ENCODE measurements at regions not wholly inside any gene's neighbourhood (a gene's known extent, or its start where the extent isn't known, plus 50 kb on each side); places are given as distances from the start of the nearest gene placed in this dataset.
"Not testable (repeated sequence)": the region's sequence is repeated elsewhere in the genome, so short reads cannot be mapped to it uniquely, and the experiment has no call there.

DNA sequence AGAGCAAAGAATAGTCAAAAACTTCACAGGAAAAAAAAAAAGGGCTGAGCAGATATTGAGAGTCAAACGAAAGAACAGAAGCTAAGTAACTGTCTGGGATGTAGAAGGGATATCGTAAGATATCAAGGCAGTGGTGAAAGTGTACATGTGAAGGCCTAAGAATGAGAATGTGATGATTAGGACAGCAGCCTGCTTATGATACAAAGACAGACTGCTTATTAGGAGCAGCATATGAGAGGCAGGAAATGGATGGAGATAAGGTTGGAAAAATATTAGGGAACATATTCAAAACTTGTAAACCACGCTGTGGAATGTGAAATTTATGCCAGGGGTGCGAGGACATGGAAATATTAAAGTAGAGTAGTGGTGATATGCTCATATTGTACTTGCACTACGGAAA, 133.1 kb upstream of the FAM174A start:
- intact Hi-C loops (cut with DNase I) = no loop called here
- ATAC-seq (no peak), DNase-seq (no peak)

DNA sequence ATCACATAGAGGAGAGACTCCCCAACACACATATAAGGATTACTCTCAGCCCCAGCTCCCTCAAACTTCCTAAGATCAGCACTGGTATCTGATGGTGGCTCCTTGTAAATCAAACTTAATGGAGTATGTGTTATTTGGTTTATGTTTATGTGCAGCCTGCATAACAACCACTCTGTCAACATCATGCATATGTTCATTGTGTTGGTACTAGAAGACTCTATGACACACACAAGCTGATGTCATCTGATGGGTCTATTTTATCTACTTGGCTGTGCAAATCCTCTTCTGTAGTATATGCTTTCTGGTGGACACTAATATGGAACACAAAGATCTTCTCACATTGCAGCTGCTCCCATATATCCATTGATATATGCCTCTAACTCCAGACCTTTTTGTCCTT, 134.0 kb upstream of the FAM174A start:
- DNase-seq (no peak), ATAC-seq (no peak)
- intact Hi-C loops (cut with DNase I) = no loop called here

DNA sequence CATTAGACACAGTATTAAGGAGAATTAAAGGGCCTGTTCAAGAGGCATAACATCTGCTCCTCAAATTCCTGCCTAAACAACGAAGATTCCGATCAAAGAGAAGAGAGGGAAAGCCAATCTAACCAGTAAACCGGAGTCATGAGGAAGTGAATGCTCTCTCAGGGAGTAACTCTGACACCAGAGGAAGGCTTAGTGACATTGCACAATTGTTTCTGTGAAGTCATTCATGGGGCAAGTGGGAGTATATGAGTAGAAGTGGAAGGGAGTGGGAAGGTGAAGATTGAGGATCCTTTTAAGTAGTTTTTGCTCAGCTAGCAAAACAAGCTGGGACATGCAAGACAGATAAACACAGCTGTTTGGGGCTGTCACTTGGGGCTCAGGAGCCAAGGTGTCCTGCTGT, 136.4 kb upstream of the FAM174A start:
- DNase-seq; ATAC-seq; intact Hi-C loops (cut with DNase I): not testable (repeated sequence)

DNA sequence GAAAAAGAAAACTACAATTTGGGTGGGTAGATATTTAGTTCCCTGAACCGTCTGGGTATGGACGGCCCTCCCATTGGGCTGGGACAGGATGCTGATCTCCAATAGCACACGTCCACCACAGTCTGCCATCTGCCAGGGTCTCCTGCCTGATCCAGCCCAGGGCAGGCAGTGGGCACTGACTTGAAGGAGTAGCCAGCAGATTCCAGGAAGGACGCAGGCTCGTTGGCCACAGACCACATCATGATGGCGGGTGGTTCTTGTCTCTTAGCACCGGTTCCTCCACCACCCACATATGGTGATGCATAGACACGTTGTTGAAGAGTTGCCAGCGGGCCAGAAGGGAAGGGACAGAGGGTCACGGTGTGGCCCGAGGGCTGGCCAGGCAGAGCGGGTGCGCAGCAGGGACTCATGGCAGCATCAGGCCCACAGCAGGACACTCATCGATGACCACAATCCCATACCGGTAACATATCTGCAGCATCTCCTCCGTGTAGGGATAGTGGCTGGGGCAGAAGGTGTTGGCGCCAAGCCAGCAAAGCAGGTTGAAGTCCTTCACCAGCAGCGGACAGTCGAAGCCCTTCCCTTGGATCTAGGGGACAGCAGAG, 155.8 kb upstream of the FAM174A start:
- DNase-seq; intact Hi-C loops (cut with DNase I); ATAC-seq: not testable (repeated sequence)

DNA sequence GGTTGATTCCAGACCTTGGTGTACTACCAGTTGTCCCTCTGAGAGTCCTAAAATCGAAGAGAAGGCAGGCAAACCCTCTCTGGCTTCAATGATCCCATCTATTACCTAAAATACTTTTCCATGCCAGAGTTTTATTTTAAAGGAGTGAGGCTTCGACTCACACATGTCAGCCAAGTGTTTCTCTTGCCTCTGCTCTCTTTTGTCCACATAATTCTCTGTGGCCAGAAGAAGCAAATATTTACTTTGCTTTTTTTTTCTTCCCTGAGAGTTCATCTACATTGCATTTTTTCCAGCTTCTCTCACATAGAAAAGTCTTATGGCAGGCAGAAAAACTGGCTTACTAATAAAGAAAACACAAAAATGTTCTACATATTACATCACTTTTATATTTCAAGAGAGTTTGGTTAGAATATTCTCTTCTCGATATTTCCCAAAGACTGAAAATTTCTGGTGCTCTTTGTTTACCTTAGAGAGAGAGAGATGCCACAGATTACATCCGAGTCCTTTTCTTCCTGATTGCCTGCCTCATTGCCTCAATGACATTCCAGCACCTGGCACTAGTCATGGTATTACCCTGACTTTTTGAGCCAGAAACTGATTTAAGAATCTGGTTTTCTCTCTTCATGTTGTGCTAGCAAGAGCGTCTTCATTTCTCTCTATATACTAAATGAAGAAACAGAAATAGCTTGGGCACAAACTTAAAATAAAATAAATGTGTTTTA, 170.3 kb upstream of the FAM174A start:
- DNase-seq; ATAC-seq; intact Hi-C loops (cut with DNase I): not testable (repeated sequence)

DNA sequence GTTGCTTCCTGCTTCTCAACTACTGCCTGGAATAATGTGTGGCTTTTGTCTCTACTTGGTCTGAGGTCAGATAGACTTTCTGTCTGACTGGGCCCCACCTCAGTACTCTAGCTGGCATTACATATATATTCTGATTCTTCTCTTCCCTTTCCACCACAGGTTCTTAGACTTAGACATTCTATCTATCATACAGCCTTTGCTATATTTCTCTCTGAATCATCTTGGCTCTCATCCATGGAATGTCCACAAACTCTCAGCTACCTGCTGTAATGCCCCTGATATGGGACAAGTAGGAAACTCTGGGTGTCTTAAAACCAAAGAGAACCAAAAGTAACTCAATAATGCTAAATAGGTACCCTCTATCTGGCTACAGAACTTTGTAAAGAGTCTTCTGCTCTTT, 170.8 kb upstream of the FAM174A start:
- intact Hi-C loops (cut with DNase I); DNase-seq; ATAC-seq: not testable (repeated sequence)

DNA sequence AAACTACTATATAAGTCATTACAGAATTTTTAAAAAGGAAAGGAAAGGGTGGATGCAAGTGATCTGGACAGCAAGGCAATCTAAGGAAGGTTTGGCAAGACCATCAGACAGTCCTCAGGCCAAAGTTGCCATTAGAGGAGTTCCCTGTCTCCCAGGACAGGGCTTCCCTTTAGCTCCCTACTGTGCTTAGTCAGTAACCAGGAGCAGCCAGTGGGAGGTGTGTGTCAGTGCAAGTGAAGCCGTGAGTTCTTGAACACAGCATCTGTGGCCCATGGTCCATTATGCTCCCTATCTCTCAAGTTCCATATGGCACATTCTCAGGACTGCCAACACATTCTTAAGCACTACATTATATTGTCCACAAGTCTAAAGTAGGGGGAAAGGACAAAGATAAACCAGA, 175.2 kb upstream of the FAM174A start:
- DNase-seq; ATAC-seq; intact Hi-C loops (cut with DNase I): not testable (repeated sequence)

DNA sequence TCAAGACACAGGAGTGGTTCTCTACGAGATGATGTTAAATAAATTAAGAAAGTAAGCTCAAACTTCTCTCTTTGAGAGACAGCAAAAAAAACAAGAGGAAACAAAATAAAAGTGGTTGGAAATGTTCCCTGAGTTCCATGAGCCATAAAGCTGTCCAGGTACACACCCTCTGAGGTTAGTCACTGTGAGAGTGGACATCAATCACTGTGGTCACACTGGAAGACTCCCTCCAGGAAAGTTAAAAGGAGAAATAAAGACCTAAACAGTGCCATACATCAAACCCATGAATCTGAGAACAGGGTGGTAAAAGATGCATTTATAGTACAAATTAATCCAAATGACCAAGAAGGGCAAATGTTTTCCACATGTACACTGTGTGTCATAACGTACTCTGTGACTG, 188.9 kb upstream of the FAM174A start:
- DNase-seq; intact Hi-C loops (cut with DNase I); ATAC-seq: not testable (repeated sequence)

DNA sequence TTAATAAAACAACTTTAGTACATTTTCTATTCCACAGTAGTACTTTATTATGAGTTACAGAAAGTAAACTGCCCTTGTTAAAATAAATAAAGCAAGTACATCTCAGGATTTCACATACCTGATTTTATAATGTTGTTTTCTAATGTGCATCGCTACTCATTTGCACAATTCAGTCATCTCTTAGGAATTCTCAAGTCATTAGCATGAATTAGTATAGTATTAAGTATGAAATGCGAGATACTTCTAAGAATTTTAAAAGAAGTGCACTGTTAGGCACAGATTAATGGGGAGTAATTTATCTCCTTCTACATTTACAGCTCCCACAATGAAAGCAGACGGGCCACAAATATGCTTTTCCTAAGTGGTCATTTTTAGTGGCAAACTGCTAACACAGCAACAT, 193.7 kb upstream of the FAM174A start:
- ATAC-seq; DNase-seq; intact Hi-C loops (cut with DNase I): not testable (repeated sequence)

DNA sequence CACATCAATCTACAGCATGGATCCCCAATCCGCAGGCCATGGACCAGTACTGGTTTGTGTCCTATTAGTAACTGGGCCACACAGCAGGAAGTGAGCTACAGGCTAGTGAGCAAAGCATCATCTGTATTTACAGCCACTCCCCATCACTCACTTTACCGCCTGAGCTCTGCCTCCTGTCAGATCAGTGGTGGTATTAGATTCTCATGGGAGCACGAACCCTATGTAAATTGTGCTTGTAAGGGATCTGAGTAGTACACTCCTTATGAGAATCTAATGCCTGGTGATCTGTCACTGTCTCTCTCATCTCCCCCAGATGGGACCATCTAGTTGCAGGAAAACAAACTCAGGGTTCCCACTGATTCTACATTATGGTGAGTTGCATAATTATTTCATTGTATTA, 212.7 kb upstream of the FAM174A start:
- no peak for ATAC-seq

DNA sequence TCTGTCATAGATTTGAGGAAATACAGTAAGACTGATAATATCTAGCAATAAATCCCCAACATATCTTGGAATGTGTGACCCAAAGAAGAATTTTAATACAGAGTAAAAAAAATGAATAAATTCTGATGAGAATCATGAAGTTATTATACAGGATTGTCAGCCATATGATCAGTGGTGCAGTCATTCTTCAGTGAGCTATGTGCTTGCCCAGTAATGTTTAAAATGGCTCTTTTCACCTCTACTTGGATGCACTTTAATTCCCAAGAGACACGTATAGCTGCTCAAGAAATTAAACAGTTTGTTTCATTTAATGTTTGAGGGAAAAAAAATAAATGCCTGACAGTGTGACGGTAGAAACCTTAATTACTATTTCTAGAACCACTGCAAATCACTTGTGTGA, 215.3 kb upstream of the FAM174A start:
- no peak for ATAC-seq
- intact Hi-C loops (cut with DNase I) = no loop called here

More for the DNA sequence above, 212.7 kb upstream of the FAM174A start:
- intact Hi-C loops (cut with DNase I) = no loop called here
- DNase-seq = no peak

DNA sequence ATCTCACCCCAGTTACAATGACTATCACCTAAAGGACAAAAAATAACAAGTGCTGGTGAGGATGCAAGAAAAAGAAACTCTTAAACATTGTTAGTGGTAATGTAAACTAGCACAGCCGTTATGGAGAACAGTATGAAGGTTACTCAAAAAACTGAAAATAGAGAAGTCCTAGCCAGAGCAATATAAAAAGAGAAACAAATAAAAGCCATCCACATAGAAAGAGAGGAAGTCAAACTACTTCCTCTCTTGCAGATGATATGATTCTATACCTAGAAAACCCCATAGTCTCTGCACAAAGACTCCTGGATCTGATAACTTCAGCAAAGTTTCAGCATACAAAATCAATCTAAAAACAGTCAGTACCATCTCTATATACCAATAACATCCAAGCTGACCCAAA, 221.5 kb upstream of the FAM174A start:
- intact Hi-C loops (cut with DNase I) = no loop called here
- DNase-seq (no peak), ATAC-seq (no peak)

More for the DNA sequence above, 215.3 kb upstream of the FAM174A start:
- DNase-seq = no peak

DNA sequence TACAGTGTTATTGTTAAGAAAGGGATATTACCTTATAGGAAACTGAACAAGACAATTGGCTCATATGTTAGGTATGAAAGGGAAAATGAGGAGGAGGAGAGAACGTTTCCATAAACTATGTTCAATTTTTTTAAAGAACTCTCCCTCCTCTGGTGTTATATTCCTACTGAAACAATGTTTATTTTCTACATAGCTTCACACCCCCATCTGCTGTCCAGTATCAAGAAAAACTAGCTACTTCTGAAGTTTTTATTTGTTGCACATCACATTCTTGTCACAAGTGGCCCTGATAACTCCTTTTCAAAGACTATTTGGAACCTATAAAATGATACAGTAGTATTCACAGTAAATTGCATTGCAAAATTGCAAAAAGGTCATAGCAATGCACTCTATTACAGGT, 223.4 kb upstream of the FAM174A start:
- no peak for ATAC-seq
- intact Hi-C loops (cut with DNase I) = no loop called here
- DNase-seq = no peak

DNA sequence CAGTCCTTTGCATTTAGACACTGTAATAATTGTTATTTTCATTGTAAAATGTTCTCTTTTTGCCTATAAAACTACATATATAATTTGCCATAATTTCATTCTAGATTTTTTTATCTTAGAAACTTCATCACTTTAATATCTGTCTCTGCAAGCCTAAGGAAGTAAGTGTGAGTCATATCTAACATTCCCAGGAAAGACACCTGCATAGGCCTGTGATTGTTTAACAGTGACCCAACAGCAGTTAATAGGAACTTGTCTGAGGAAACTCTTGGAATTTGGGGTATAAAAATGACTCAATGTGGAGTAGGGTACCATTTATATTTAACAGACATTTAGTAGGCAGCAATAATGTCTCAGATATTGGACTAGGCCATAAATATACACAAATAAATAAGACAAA, 229.2 kb upstream of the FAM174A start:
- intact Hi-C loops (cut with DNase I) = no loop called here
- DNase-seq (no peak), ATAC-seq (no peak)

DNA sequence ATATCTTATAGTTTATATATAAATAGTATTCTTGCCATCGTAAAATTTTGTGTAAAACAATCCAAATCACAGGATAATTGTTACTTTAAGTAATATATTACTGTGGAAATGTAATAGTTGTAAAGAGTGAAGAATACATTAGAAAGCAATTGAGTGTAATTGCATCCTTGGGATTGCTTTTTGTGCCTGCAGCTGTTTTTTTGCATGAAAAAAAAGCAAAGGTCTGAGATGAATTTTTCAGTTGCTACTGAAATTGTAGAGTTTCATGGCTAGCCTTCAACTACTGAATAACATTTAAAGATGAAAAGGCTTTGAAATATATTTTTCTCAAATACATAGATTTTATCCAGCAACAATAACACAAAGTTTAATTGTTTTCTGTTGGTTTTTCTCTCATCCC, 232.0 kb upstream of the FAM174A start:
- DNase-seq (no peak), ATAC-seq (no peak)
- intact Hi-C loops (cut with DNase I) = no loop called here

DNA sequence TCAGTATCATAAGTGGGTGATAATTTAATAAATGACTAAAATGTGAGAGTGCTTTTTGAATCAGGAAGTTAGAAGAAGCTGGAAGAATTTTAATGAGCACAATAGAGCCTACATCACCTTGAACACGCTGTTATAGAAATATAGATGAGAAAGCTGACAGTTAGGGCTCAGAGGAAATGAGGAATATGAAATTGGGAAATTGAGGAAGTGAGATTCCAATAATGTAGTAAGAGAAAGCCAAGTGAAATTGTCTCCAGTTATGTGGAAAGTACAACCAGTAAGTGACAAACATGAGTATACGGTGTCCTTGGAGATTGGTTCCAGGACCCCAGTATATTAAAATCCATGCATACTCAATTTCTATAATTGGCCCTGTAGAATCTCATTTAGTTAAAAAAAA, 235.9 kb upstream of the FAM174A start:
- intact Hi-C loops (cut with DNase I) = no loop called here
- DNase-seq (no peak), ATAC-seq (no peak)

DNA sequence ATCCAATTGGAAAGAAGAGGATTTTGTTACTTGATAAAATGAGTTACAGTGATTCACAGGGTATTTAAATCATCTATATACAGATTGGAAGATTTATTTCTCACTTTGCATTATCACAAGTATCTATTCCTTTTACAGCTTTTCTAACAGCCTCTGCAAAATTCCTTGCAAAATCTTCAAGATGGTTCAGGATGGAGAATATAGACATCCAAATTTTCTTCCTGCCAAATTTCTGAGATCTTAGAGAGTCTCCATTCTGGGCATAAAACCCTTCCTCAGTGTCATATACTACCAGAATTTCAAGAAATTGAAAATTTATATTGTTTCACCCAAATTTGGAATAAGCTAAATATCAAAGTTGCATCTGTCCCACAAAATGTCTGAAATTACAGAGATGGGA, 259.1 kb upstream of the FAM174A start:
- DNase-seq = no peak
- no peak for ATAC-seq
- intact Hi-C loops (cut with DNase I) = no loop called here

DNA sequence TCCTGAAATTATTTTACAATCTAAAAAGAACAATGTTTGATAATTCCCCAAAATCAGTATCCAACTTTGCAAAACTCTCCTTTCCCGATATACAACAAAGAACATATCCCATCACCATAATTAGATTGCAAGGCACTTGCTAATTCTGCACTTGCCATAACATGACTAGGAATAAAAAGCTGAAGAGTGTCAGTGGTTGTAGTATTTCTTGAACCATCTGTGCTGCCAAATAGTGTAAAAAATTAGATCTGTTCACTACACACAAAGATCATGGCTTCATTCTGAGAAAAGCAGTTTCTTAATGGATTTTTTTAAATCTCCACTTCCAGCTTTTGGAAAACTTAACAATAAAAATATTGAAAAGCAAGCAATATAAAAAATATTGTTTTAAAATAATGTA, 259.5 kb upstream of the FAM174A start:
- intact Hi-C loops (cut with DNase I) = no loop called here
- DNase-seq = no peak
- no peak for ATAC-seq

DNA sequence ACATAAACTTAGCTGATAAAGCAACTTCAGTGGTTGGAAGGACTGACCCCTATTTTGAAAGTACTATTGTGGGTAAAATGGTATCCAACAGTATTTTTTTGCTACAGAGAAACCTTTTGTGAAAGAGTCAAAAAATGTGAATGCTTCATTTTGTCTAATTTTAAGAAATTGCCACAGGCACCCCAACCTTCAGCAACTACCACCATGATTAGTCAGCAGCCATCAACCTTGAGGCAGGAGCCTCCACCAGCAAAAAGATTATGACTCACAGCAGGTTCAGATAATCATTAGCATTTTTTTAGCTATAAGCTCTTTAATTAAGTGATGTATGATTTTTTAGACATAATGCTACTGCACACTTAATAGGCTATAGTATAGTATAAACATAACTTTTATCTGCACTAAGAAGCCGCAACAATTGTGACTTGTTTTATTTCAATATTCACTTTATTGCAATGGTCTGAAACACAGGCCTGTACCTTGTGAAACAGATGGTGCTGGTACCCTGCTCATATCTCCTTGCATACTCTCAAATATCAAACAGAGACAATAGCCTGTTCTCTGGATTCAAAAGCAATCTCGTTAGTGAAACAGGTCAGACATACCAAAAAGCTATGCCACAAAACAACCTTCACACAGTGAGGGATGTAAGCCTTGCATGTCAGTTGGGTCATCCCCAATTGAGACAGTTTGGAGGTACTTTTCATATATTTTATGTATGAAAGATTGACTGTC, 261.2 kb upstream of the FAM174A start:
- DNase-seq (no peak), ATAC-seq (no peak)
- intact Hi-C loops (cut with DNase I) = no loop called here

DNA sequence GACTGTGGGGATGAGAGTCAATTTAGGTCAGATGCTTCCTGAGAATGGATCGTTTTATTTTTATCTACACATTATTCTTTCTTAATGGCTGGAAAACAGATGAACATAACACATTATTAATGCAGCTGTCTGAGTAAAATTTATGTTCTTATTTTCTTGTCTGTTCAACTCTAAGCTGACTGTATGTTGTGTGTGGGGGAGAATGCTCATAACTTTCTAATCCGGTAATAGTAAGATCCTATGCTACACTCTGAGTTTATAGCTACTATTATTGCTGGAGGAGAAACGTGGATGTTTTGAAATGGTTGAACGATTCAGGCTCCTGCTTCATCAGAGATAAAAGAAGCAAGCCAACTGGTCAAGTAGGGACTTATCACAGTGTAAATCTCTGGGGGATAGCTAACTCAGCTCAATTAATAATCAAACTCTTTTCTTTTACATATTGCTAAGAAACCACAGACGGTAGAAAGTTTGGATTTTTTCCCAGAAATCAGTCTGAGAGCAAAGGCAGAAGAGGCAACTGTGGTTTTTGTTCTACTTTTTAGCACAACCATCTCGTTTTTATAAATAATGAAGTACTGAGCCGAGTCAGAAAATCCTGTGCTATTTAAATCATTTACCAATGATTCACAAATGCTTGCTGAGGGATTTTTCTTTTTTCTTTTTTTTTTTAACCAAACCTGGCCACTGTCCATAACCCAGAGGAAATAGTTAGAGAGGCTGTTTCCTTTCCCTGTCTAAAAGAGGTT, 265.0 kb upstream of the FAM174A start:
- no peak for ATAC-seq
- DNase-seq = no peak
- intact Hi-C loops (cut with DNase I) = no loop called here

All from left cardiac atrium (tissue), 4 donors.